Keratinocyte (primary cell): ENCODE measurements at regions not wholly inside any gene's neighbourhood (a gene's known extent, or its start where the extent isn't known, plus 50 kb on each side); places are given as distances from the start of the nearest gene placed in this dataset.
"Not testable (repeated sequence)": the region's sequence is repeated elsewhere in the genome, so short reads cannot be mapped to it uniquely, and the experiment has no call there.

Source experiments
- EZH2 ChIP-seq: IDR thresholded peaks from one replicate; pipeline ENCODE4 v1.6.1; 2012; ENCODE audit warnings: inconsistent platforms, mild to moderate bottlenecking, low read length, moderate library complexity
- TF ChIP-seq, protein P1 (sequence below), 3 experiments: IDR thresholded peaks in 1 of 3; conservative IDR thresholded peaks in 1 of 3; optimal IDR thresholded peaks in 1 of 3; 2 replicates in 2 of 3; 3 replicates in 1 of 3; pipeline versions ENCODE3 to v1.5.1; 2011; ENCODE audit warnings: low read length in 3 of 3, mild to moderate bottlenecking in 3 of 3, moderate library complexity in 2 of 3, control low read depth in 1 of 3, inconsistent platforms in 1 of 3; ENCODE audit not compliant: insufficient read depth in 2 of 3; ENCODE audit errors: extremely low read depth in 1 of 3

- TF ChIP-seq, protein P1, sequence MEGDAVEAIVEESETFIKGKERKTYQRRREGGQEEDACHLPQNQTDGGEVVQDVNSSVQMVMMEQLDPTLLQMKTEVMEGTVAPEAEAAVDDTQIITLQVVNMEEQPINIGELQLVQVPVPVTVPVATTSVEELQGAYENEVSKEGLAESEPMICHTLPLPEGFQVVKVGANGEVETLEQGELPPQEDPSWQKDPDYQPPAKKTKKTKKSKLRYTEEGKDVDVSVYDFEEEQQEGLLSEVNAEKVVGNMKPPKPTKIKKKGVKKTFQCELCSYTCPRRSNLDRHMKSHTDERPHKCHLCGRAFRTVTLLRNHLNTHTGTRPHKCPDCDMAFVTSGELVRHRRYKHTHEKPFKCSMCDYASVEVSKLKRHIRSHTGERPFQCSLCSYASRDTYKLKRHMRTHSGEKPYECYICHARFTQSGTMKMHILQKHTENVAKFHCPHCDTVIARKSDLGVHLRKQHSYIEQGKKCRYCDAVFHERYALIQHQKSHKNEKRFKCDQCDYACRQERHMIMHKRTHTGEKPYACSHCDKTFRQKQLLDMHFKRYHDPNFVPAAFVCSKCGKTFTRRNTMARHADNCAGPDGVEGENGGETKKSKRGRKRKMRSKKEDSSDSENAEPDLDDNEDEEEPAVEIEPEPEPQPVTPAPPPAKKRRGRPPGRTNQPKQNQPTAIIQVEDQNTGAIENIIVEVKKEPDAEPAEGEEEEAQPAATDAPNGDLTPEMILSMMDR (optimal IDR thresholded peaks at IDR 0.05 in 1 of 3, IDR thresholded peaks at IDR 0.05 in 1 of 3, conservative IDR thresholded peaks at IDR 0.05 in 1 of 3; ENCODE audit: extremely low read depth in 1 of 3, insufficient read depth in 2 of 3, low read length in 3 of 3): not testable (repeated sequence)
- not testable (repeated sequence) for TF ChIP-seq EZH2
These were observed 61.0 kb upstream of the FCGR2A start for GRCh38 chr1:161444255-161444654.
